ENCODE measurements at regions not wholly inside any gene's neighbourhood (a gene's known extent, or its start where the extent isn't known, plus 50 kb on each side); places are given as distances from the start of the nearest gene placed in this dataset.

DNA sequence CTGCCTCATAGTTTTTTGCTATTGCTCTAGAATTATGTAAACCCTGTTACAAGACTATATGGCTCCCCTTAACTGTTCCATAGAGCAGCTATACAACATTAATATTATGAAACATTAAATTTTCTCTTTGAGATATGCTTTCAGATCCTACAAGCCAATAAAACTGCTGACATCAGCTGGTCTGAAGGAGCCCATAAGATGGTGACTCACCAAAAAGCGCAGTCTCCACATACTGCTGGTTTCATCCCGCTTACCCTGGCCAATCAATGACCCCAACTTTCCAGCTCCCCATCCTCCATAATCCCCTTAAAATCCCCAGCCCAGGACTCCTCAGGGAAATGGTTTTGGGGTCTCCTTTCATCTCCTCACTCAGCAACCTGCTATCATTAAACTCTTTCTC is 172.7 kb downstream of the NSG2 start:
- TF ChIP-seq, protein P1, sequence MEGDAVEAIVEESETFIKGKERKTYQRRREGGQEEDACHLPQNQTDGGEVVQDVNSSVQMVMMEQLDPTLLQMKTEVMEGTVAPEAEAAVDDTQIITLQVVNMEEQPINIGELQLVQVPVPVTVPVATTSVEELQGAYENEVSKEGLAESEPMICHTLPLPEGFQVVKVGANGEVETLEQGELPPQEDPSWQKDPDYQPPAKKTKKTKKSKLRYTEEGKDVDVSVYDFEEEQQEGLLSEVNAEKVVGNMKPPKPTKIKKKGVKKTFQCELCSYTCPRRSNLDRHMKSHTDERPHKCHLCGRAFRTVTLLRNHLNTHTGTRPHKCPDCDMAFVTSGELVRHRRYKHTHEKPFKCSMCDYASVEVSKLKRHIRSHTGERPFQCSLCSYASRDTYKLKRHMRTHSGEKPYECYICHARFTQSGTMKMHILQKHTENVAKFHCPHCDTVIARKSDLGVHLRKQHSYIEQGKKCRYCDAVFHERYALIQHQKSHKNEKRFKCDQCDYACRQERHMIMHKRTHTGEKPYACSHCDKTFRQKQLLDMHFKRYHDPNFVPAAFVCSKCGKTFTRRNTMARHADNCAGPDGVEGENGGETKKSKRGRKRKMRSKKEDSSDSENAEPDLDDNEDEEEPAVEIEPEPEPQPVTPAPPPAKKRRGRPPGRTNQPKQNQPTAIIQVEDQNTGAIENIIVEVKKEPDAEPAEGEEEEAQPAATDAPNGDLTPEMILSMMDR (IDR thresholded peaks at IDR 0.05), result no peak
- no peak for TF ChIP-seq POLR2A (IDR thresholded peaks at IDR 0.05)

Measured in body of pancreas (tissue), 4 donors.